Nephron progenitor cell (in vitro differentiated cells): ENCODE measurements at regions not wholly inside any gene's neighbourhood (a gene's known extent, or its start where the extent isn't known, plus 50 kb on each side); places are given as distances from the start of the nearest gene placed in this dataset.

ENCODE experiments used
- DNase-seq: peaks from one replicate; pipeline ENCODE4 v3.0.0; 2021
- H3K27ac Mint-ChIP-seq: 2 replicates; pipeline ENCODE4 v1.8.0; 2021; ENCODE audit warnings: mild to moderate bottlenecking, moderate library complexity, mixed read lengths
- H3K27me3 Mint-ChIP-seq: 2 replicates; pipeline ENCODE4 v1.8.0; 2021; ENCODE audit warnings: mild to moderate bottlenecking, low read depth, mixed read lengths; ENCODE audit not compliant: poor library complexity
- H3K36me3 Mint-ChIP-seq: 2 replicates; pipeline ENCODE4 v1.8.0; 2021; ENCODE audit warnings: low read depth, mixed read lengths
- H3K4me1 Mint-ChIP-seq: 2 replicates; pipeline ENCODE4 v1.8.0; 2021; ENCODE audit warnings: mixed read lengths
- H3K4me3 Mint-ChIP-seq: 2 replicates; pipeline ENCODE4 v1.8.0; 2021; ENCODE audit warnings: mild to moderate bottlenecking, moderate library complexity, mixed read lengths
- H3K9me3 Mint-ChIP-seq: 2 replicates; pipeline ENCODE4 v1.8.0; 2021; ENCODE audit warnings: mild to moderate bottlenecking, moderate library complexity, mixed read lengths
- CTCF ChIP-seq: fragments of 200-600 bp; sonication (generic); IDR thresholded peaks from 2 replicates; pipeline ENCODE4 v1.5.0; 2021; ENCODE audit warnings: antibody characterized with exemption

- TF ChIP-seq CTCF: no peak
- no peak overlapping the region for H3K27ac Mint-ChIP-seq
These were observed 532.2 kb upstream of the WWC1 start for GRCh38 chr5:167759057-167759821.

GRCh38 chr5:167763772-167764171 is 527.7 kb upstream of the WWC1 start:
- no peaks in the 10 kb centered on the region for H3K36me3 Mint-ChIP-seq
- peaks cover 4% of the 10 kb centered on the region for H3K27me3 Mint-ChIP-seq
- no peaks in the 10 kb centered on the region for H3K9me3 Mint-ChIP-seq
- H3K4me1 Mint-ChIP-seq: peaks cover 32% of the 10 kb centered on the region
- DNase-seq: no peak
- no peak for TF ChIP-seq CTCF
- H3K27ac Mint-ChIP-seq: no peak overlapping the region
- H3K4me3 Mint-ChIP-seq: no peak overlapping the region

More at GRCh38 chr5:167759057-167759821, 532.2 kb upstream of the WWC1 start:
- Mint-ChIP-seq H3K36me3 (no peaks in the 10 kb centered on the region), H3K4me1 (peaks cover 25% of the 10 kb centered on the region), H3K27me3 (no peaks in the 10 kb centered on the region), H3K4me3 (no peak overlapping the region), H3K9me3 (no peaks in the 10 kb centered on the region)
- no peak for DNase-seq

- H3K27me3 Mint-ChIP-seq: peaks cover 4% of the 10 kb centered on the region
- no peaks in the 10 kb centered on the region for H3K36me3 Mint-ChIP-seq
- no peak overlapping the region for H3K27ac Mint-ChIP-seq
- no peak for TF ChIP-seq CTCF
- peaks cover 26% of the 10 kb centered on the region for H3K4me1 Mint-ChIP-seq
- no peaks in the 10 kb centered on the region for H3K9me3 Mint-ChIP-seq
- H3K4me3 Mint-ChIP-seq: no peak overlapping the region
- DNase-seq: no peak
These were observed 526.7 kb upstream of the WWC1 start for GRCh38 chr5:167764641-167765289.

GRCh38 chr5:167765352-167765751 is 526.1 kb upstream of the WWC1 start:
- no peak overlapping the region for H3K27ac Mint-ChIP-seq
- peaks cover 26% of the 10 kb centered on the region for H3K4me1 Mint-ChIP-seq
- TF ChIP-seq CTCF: no peak
- DNase-seq: no peak
- no peaks in the 10 kb centered on the region for H3K9me3 Mint-ChIP-seq
- peaks cover 4% of the 10 kb centered on the region for H3K27me3 Mint-ChIP-seq
- H3K4me3 Mint-ChIP-seq: no peak overlapping the region
- no peaks in the 10 kb centered on the region for H3K36me3 Mint-ChIP-seq

GRCh38 chr5:167766957-167767356 is 524.5 kb upstream of the WWC1 start:
- Mint-ChIP-seq H3K27me3 (peaks cover 4% of the 10 kb centered on the region), H3K4me3 (no peak overlapping the region), H3K9me3 (no peaks in the 10 kb centered on the region), H3K4me1 (peaks cover 26% of the 10 kb centered on the region), H3K27ac (no peak overlapping the region), H3K36me3 (no peaks in the 10 kb centered on the region)
- no peak for TF ChIP-seq CTCF
- DNase-seq: no peak
